Thoracic aorta (tissue), 2 donors: ENCODE measurements at regions not wholly inside any gene's neighbourhood (a gene's known extent, or its start where the extent isn't known, plus 50 kb on each side); places are given as distances from the start of the nearest gene placed in this dataset.

Experiments used
- ATAC-seq: fragments of 150-250 bp; one replicate; pipeline ENCODE4 v1.8.0; 2017; ENCODE audit warnings: low read depth; ENCODE audit not compliant: insufficient number of reproducible peaks, low FRiP score
- DNase-seq: peaks from one replicate; pipeline ENCODE4 v3.0.0-alpha.2; 2020; ENCODE audit warnings: low spot score
- H3K27ac ChIP-seq, 2 donors: fragments of 200-600 bp; sonication (generic); 1 replicate in 1 of 2; 2 replicates in 1 of 2; pipeline ENCODE4 v1.5.1; 2016; ENCODE audit warnings: mild to moderate bottlenecking in 2 of 2, moderate library complexity in 2 of 2
- H3K27me3 ChIP-seq: fragments of 200-600 bp; sonication (generic); replicated peaks from 2 replicates; pipeline ENCODE4 v1.6.0; 2016; ENCODE audit warnings: mild to moderate bottlenecking; ENCODE audit not compliant: insufficient read depth
- H3K36me3 ChIP-seq: fragments of 200-600 bp; sonication (generic); one replicate; pipeline ENCODE4 v1.5.1; 2016
- H3K4me1 ChIP-seq, 2 donors: fragments of 200-600 bp; sonication (generic); 1 replicate in 1 of 2; 2 replicates in 1 of 2; pipeline versions ENCODE4 v1.5.1 to v1.6.0; 2016; ENCODE audit warnings: low read depth in 2 of 2, mild to moderate bottlenecking in 1 of 2; ENCODE audit not compliant: control insufficient read depth in 1 of 2
- H3K4me3 ChIP-seq: fragments of 200-600 bp; sonication (generic); 2 replicates; pipeline ENCODE4 v1.5.1; 2016; ENCODE audit warnings: mild to moderate bottlenecking
- H3K9me3 ChIP-seq: fragments of 200-600 bp; sonication (generic); 2 replicates; pipeline ENCODE4 v1.5.1; 2016
- CTCF ChIP-seq: fragments of 200-600 bp; sonication (generic); IDR thresholded peaks from one replicate; pipeline ENCODE4 v1.5.1; 2019; ENCODE audit warnings: antibody characterized with exemption

GRCh38 chr13:109647699-109648098 lies 138.7 kb downstream of the IRS2 start:
- H3K4me3 ChIP-seq, result no peak overlapping the region
- DNase-seq (no peak), ATAC-seq (no peak)
- H3K4me1 ChIP-seq, result no peaks in the 10 kb centered on the region
- TF ChIP-seq CTCF, result no peak
- H3K27ac ChIP-seq, result no peak overlapping the region
- no peaks in the 10 kb centered on the region for H3K27me3 ChIP-seq
- no peaks in the 10 kb centered on the region for H3K36me3 ChIP-seq
- H3K9me3 ChIP-seq, result no peaks in the 10 kb centered on the region

DNA sequence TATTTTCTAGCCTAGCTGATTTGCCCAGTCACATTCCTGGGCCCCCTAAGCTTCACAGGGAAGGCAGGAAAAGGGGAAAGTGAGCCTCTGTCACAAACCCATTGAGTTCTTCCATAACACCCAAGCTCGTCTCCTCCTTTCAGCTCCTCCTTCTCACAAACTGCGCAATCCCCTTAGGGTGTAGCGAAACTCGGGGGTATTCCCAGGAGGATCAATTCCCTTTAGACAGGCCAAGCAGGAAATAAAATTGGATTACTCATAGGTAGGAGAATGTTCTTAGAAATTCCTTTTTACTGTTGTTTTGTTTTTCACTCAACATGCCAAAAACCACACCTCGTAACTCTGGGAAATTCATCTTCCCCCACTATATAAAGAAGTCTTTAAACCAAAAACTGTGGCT lies 139.3 kb downstream of the IRS2 start:
- no peak overlapping the region for H3K4me3 ChIP-seq
- H3K27me3 ChIP-seq, result no peaks in the 10 kb centered on the region
- H3K36me3 ChIP-seq, result no peaks in the 10 kb centered on the region
- no peak for TF ChIP-seq CTCF
- H3K27ac ChIP-seq, result no peak overlapping the region
- H3K4me1 ChIP-seq, result no peaks in the 10 kb centered on the region
- H3K9me3 ChIP-seq, result no peaks in the 10 kb centered on the region
- ATAC-seq, result no peak
- no peak for DNase-seq

- Histone ChIP-seq H3K36me3 (no peaks in the 10 kb centered on the region), H3K27ac (no peak overlapping the region), H3K4me1 (no peaks in the 10 kb centered on the region), H3K27me3 (no peaks in the 10 kb centered on the region), H3K4me3 (no peak overlapping the region), H3K9me3 (no peaks in the 10 kb centered on the region)
- TF ChIP-seq CTCF, result no peak
- DNase-seq (no peak), ATAC-seq (no peak)
Measured at GRCh38 chr13:109646423-109646822, 140.0 kb downstream of the IRS2 start.

GRCh38 chr13:109645831-109646230 lies 140.6 kb downstream of the IRS2 start:
- Histone ChIP-seq H3K27ac (no peak overlapping the region), H3K4me1 (no peaks in the 10 kb centered on the region), H3K27me3 (no peaks in the 10 kb centered on the region), H3K4me3 (no peak overlapping the region), H3K36me3 (no peaks in the 10 kb centered on the region), H3K9me3 (peaks cover 3% of the 10 kb centered on the region)
- DNase-seq, result no peak
- TF ChIP-seq CTCF, result no peak
- ATAC-seq, result no peak

DNA sequence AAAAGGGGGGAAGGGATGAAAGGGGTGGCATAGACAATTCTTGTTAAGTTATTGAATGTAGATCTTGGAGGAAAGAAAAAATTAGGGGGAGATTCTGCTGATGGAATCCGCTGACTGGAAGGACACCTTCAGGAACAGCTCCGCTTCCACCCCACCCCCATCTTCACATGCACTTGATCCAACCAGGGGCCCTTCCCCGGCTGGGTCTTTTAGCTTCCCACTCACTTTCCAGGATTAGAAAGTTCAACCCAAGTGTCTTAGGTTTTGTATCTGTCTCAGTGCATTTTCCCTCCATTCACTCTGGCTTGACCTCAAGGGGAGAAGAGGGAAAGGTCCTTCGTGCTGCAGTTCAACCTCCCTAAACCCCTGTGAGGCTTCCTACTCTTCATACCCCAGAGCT lies 141.4 kb downstream of the IRS2 start:
- Histone ChIP-seq H3K4me3 (no peak overlapping the region), H3K36me3 (no peaks in the 10 kb centered on the region), H3K27me3 (no peaks in the 10 kb centered on the region), H3K4me1 (no peaks in the 10 kb centered on the region), H3K27ac (no peak overlapping the region), H3K9me3 (peaks cover 10% of the 10 kb centered on the region)
- no peak for TF ChIP-seq CTCF
- ATAC-seq, result no peak
- no peak for DNase-seq
